Tibial nerve (tissue), 3 donors: ENCODE measurements at regions not wholly inside any gene's neighbourhood (a gene's known extent, or its start where the extent isn't known, plus 50 kb on each side); places are given as distances from the start of the nearest gene placed in this dataset.

Experiments used
- CTCF ChIP-seq, 5 experiments: fragments of 200-600 bp in 3 of 5; fragments of 450-650 bp in 2 of 5; sonication (generic) in 3 of 5; IDR thresholded peaks; one replicate each; pipeline ENCODE4 v1.5.1; 2016 to 2019; ENCODE audit warnings: antibody characterized with exemption in 5 of 5, mild to moderate bottlenecking in 3 of 5, moderate library complexity in 2 of 5
- POLR2A ChIP-seq, 2 donors: fragments of 450-650 bp; IDR thresholded peaks; one replicate each; pipeline ENCODE4 v1.6.1; 2017; ENCODE audit warnings: antibody characterized with exemption in 2 of 2, mild to moderate bottlenecking in 2 of 2, moderate library complexity in 2 of 2

DNA sequence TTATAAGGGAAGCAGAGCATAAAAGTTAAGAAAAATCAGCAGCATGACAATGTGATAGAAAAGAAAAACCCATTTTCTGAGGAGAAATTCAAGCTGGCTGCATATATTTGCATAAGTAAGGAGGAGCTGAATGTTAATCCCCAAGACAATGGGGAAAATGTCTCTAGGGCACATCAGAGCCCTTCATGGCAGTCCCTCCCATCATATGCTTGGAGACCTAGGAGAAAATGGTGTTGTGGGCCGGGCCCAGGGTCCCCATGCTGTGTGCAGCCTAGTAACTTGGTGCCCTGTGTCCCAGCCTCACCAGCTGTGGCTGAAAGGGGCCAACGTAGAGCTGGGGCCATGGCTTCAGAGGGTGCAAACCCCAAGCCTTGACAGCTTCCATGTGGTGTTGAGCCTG is 100.6 kb upstream of the PLPPR4 start:
- no peak for TF ChIP-seq CTCF (IDR thresholded peaks at IDR 0.05)
- no peak for TF ChIP-seq POLR2A (IDR thresholded peaks at IDR 0.05)
